NB4 (cell line): ENCODE measurements at regions not wholly inside any gene's neighbourhood (a gene's known extent, or its start where the extent isn't known, plus 50 kb on each side); places are given as distances from the start of the nearest gene placed in this dataset.

Experiments used
- DNase-seq: peaks from one replicate; pipeline ENCODE4 v3.0.0; 2010; ENCODE audit warnings: low read depth
- H3K4me3 ChIP-seq: one replicate; pipeline ENCODE4 v1.5.1; 2011; ENCODE audit warnings: mild to moderate bottlenecking, low read depth, low read length, moderate library complexity
- MAX ChIP-seq: IDR thresholded peaks from 2 replicates; pipeline ENCODE4 v1.6.1; 2011; ENCODE audit warnings: low read depth, low read length
- MYC ChIP-seq: IDR thresholded peaks from 2 replicates; pipeline ENCODE4 v1.6.1; 2011; ENCODE audit warnings: low read depth, low read length
- POLR2A ChIP-seq: IDR thresholded peaks from 2 replicates; pipeline ENCODE4 v1.6.1; 2011; ENCODE audit warnings: mild to moderate bottlenecking; ENCODE audit not compliant: insufficient read length; ENCODE audit errors: extremely low read depth
- TF ChIP-seq, protein P1 (sequence below): IDR thresholded peaks from one replicate; pipeline ENCODE4 v1.5.1; 2012; ENCODE audit warnings: low read depth, low read length

GRCh38 chr2:145975406-145975805 lies 1455.5 kb upstream of the ZEB2 start:
- no peak overlapping the region for H3K4me3 ChIP-seq
- no peak for DNase-seq
- TF ChIP-seq POLR2A: no peak
- TF ChIP-seq MYC: no peak
- TF ChIP-seq, protein P1, sequence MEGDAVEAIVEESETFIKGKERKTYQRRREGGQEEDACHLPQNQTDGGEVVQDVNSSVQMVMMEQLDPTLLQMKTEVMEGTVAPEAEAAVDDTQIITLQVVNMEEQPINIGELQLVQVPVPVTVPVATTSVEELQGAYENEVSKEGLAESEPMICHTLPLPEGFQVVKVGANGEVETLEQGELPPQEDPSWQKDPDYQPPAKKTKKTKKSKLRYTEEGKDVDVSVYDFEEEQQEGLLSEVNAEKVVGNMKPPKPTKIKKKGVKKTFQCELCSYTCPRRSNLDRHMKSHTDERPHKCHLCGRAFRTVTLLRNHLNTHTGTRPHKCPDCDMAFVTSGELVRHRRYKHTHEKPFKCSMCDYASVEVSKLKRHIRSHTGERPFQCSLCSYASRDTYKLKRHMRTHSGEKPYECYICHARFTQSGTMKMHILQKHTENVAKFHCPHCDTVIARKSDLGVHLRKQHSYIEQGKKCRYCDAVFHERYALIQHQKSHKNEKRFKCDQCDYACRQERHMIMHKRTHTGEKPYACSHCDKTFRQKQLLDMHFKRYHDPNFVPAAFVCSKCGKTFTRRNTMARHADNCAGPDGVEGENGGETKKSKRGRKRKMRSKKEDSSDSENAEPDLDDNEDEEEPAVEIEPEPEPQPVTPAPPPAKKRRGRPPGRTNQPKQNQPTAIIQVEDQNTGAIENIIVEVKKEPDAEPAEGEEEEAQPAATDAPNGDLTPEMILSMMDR: no peak
- TF ChIP-seq MAX: no peak

GRCh38 chr2:145961846-145962245 lies 1441.9 kb upstream of the ZEB2 start:
- TF ChIP-seq, protein P1: no peak
- TF ChIP-seq MAX: no peak
- TF ChIP-seq POLR2A: no peak
- no peak for TF ChIP-seq MYC
- DNase-seq: no peak
- H3K4me3 ChIP-seq: no peak overlapping the region

- TF ChIP-seq, protein P1: no peak
- TF ChIP-seq MYC (no peak), MAX (no peak), POLR2A (no peak)
- no peak for DNase-seq
Measured at GRCh38 chr2:145960479-145961163, 1440.7 kb upstream of the ZEB2 start.

DNA sequence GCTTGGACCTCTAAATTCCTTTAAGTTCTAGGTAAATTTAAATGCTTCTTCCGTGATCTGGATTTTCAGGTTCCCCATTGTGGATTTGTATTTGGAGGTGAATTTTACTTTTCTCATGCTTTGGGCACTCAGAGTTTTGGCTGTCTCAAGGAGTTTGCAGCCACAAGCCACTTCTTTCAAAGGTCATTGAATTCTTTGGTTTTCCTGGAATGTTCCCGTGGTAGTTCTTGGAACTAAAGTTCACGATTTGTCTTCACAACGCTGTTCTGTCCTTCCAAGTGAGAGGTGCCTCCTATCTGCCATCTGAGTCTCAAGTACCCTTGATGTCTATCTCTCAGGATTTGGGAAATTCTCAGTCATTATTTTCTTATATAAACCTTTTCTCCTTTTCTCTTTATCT lies 1438.7 kb upstream of the ZEB2 start:
- TF ChIP-seq, protein P1: no peak
- TF ChIP-seq MAX (no peak), POLR2A (no peak), MYC (no peak)
- no peak for DNase-seq

More at GRCh38 chr2:145960479-145961163, 1440.7 kb upstream of the ZEB2 start:
- H3K4me3 ChIP-seq: no peak overlapping the region

GRCh38 chr2:145957929-145958328 lies 1438.0 kb upstream of the ZEB2 start:
- H3K4me3 ChIP-seq: no peak overlapping the region
- peak; percentile 81 for DNase-seq
- TF ChIP-seq MAX (no peak), POLR2A (no peak), MYC (no peak)
- TF ChIP-seq, protein P1: no peak

More for the DNA sequence above, 1438.7 kb upstream of the ZEB2 start:
- no peak overlapping the region for H3K4me3 ChIP-seq

DNA sequence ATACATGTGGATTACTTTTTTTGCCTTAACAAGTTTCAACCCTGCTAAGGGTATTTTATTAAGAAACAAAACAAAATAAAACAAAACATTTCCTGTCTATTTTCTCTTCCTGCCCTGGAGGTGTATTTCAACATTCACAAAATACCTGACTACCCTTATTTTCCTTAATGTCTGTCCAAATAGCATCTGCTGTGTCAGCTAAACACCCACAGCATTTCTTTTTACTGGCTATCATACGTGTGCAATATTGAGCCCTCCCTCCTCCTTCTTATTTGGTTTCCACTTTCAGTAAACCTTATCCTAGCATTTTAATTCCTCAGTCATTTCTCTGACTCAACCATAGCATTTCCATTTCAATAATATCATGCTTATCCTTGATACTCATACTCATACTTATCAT lies 1420.0 kb upstream of the ZEB2 start:
- TF ChIP-seq POLR2A (no peak), MYC (no peak), MAX (no peak)
- TF ChIP-seq, protein P1: no peak
- no peak for DNase-seq
- no peak overlapping the region for H3K4me3 ChIP-seq
